Neuronal stem cell (in vitro differentiated cells): ENCODE measurements at regions not wholly inside any gene's neighbourhood (a gene's known extent, or its start where the extent isn't known, plus 50 kb on each side); places are given as distances from the start of the nearest gene placed in this dataset.

Experiments
- DNase-seq: peaks from one replicate; pipeline ENCODE4 v3.0.0-alpha.2; 2013; ENCODE audit warnings: low spot score
- H2AFZ ChIP-seq: one replicate; pipeline ENCODE4 v1.6.1; 2013; ENCODE audit warnings: mild to moderate bottlenecking, low read length, inconsistent platforms
- H2AK5ac ChIP-seq: 2 replicates; pipeline ENCODE4 v1.6.1; 2013; ENCODE audit warnings: low read depth, mild to moderate bottlenecking, inconsistent platforms, low read length, moderate library complexity, mixed read lengths
- H2BK120ac ChIP-seq: 2 replicates; pipeline ENCODE4 v1.6.1; 2013; ENCODE audit warnings: low read depth, mild to moderate bottlenecking, inconsistent platforms, low read length, moderate library complexity, mixed read lengths
- H2BK12ac ChIP-seq: one replicate; pipeline ENCODE4 v1.6.1; 2013; ENCODE audit warnings: low read length, inconsistent platforms
- H2BK15ac ChIP-seq: 2 replicates; pipeline ENCODE4 v1.6.1; 2013; ENCODE audit warnings: mild to moderate bottlenecking, low read length, inconsistent platforms, mixed read lengths
- H2BK5ac ChIP-seq: one replicate; pipeline ENCODE4 v1.6.1; 2013; ENCODE audit warnings: inconsistent platforms, mild to moderate bottlenecking, low read length, moderate library complexity
- H3K14ac ChIP-seq: one replicate; pipeline ENCODE4 v1.6.1; 2013; ENCODE audit warnings: low read length, inconsistent platforms
- H3K18ac ChIP-seq: 2 replicates; pipeline ENCODE4 v1.6.1; 2013; ENCODE audit warnings: low read length, inconsistent platforms
- H3K23ac ChIP-seq: 2 replicates; pipeline ENCODE4 v1.6.1; 2013; ENCODE audit warnings: low read depth, mild to moderate bottlenecking, mixed read lengths, low read length, inconsistent platforms; ENCODE audit not compliant: poor library complexity
- H3K27ac ChIP-seq: replicated peaks from 3 replicates; pipeline ENCODE4 v1.5.1; 2013; ENCODE audit warnings: low read length, inconsistent platforms
- H3K27me3 ChIP-seq, 3 experiments: 2 replicates each; pipeline ENCODE4 v1.6.1; 2013; ENCODE audit warnings: low read length in 3 of 3, mild to moderate bottlenecking in 2 of 3, inconsistent platforms in 1 of 3, low read depth in 1 of 3, mixed read lengths in 1 of 3, moderate library complexity in 1 of 3; ENCODE audit not compliant: control insufficient read depth in 3 of 3, insufficient read depth in 3 of 3
- H3K36me3 ChIP-seq, 2 donors: replicated peaks in 1 of 2; 2 replicates each; pipeline ENCODE4 v1.6.1; 2013; ENCODE audit warnings: low read length in 2 of 2; ENCODE audit not compliant: control insufficient read depth in 2 of 2, insufficient read depth in 2 of 2
- H3K4ac ChIP-seq: 2 replicates; pipeline ENCODE4 v1.6.1; 2013; ENCODE audit warnings: inconsistent platforms, mild to moderate bottlenecking, low read length, moderate library complexity
- H3K4me1 ChIP-seq, 2 donors: 1 replicate in 1 of 2; 2 replicates in 1 of 2; pipeline ENCODE4 v1.6.1; 2013; ENCODE audit warnings: low read length in 2 of 2, low read depth in 1 of 2; ENCODE audit not compliant: control insufficient read depth in 2 of 2, insufficient read depth in 1 of 2
- H3K4me2 ChIP-seq: one replicate; pipeline ENCODE4 v1.6.1; 2013; ENCODE audit warnings: mild to moderate bottlenecking, low read length, inconsistent platforms; ENCODE audit not compliant: insufficient read depth, poor library complexity, severe bottlenecking
- H3K4me3 ChIP-seq, 2 donors: 2 replicates each; pipeline ENCODE4 v1.5.1; 2013; ENCODE audit warnings: low read length in 2 of 2, mild to moderate bottlenecking in 2 of 2, inconsistent platforms in 1 of 2, moderate library complexity in 1 of 2
- H3K79me1 ChIP-seq: one replicate; pipeline ENCODE4 v1.6.1; 2013; ENCODE audit warnings: low read depth, mild to moderate bottlenecking, inconsistent platforms, low read length, moderate library complexity
- H3K9ac ChIP-seq: one replicate; pipeline ENCODE4 v1.6.1; 2013; ENCODE audit warnings: mild to moderate bottlenecking, low read depth, low read length, inconsistent platforms; ENCODE audit not compliant: poor library complexity
- H3K9me3 ChIP-seq, 2 donors: replicated peaks in 1 of 2; 2 replicates each; pipeline versions ENCODE3 to v1.6.1; 2013; ENCODE audit warnings: low read length in 2 of 2, mild to moderate bottlenecking in 2 of 2, inconsistent platforms in 1 of 2, low read depth in 1 of 2, mixed read lengths in 1 of 2, moderate library complexity in 1 of 2; ENCODE audit not compliant: control insufficient read depth in 2 of 2, insufficient read depth in 1 of 2
- H4K8ac ChIP-seq: one replicate; pipeline ENCODE4 v1.6.1; 2013; ENCODE audit warnings: low read depth, mild to moderate bottlenecking, inconsistent platforms, low read length, moderate library complexity
- H4K91ac ChIP-seq: one replicate; pipeline ENCODE4 v1.6.1; 2013; ENCODE audit warnings: low read length, low read depth, mild to moderate bottlenecking, inconsistent platforms; ENCODE audit not compliant: poor library complexity
- WGBS, 2 donors: extraction: QIAGEN DNeasy Blood & Tissue Kit; methylation state at CpG; one replicate each; pipeline ENCODE4 v1.1.7; 2013; ENCODE audit warnings: missing lambda C conversion rate in 2 of 2, mixed read lengths in 1 of 2; ENCODE audit not compliant: insufficient read length in 2 of 2, insufficient replicate concordance in 1 of 2; ENCODE audit errors: extremely low coverage in 2 of 2; 5-methylcytosine and 5-hydroxymethylcytosine counted together

- DNase-seq = no peak
- Histone ChIP-seq H3K4me1 (peaks cover 0 to 2% of the 10 kb centered on the region in 2 donors), H3K4me3 (no peak overlapping the region), H2AFZ (no peak overlapping the region), H3K27ac (no peak overlapping the region), H3K18ac (no peak overlapping the region), H3K27me3 (no peaks in the 10 kb centered on the region), H3K14ac (no peak overlapping the region), H4K8ac (no peak overlapping the region), H2BK120ac (no peak overlapping the region), H2BK5ac (no peak overlapping the region), H2AK5ac (no peak overlapping the region), H3K23ac (no peak overlapping the region), H3K9me3 (peaks cover 0 to 10% of the 10 kb centered on the region in 2 donors), H3K9ac (no peak overlapping the region), H2BK12ac (no peak overlapping the region), H2BK15ac (no peak overlapping the region), H3K4me2 (no peak overlapping the region), H4K91ac (no peak overlapping the region), H3K4ac (no peak overlapping the region), H3K79me1 (no peaks in the 10 kb centered on the region), H3K36me3 (peaks cover 12 to 19% of the 10 kb centered on the region in 2 donors)
- WGBS, 2 donors = no CpG with 5 or more reads among the region's 2 CpGs
Measured at GRCh38 chr17:21539146-21539545, 153.2 kb upstream of the KCNJ18 start.

GRCh38 chr17:21540502-21540901 is 151.8 kb upstream of the KCNJ18 start:
- peaks cover 0 to 10% of the 10 kb centered on the region in 2 donors for H3K9me3 ChIP-seq
- no peak overlapping the region for H2BK5ac ChIP-seq
- H3K79me1 ChIP-seq = no peaks in the 10 kb centered on the region
- no peak overlapping the region for H3K9ac ChIP-seq
- no peak overlapping the region for H3K4me3 ChIP-seq
- H3K4ac ChIP-seq = no peak overlapping the region
- no peak overlapping the region for H2AFZ ChIP-seq
- H2BK120ac ChIP-seq = no peak overlapping the region
- WGBS, 2 donors = no CpG with 5 or more reads among the region's 5 CpGs
- no peak overlapping the region for H4K91ac ChIP-seq
- H3K36me3 ChIP-seq = peaks cover 3 to 10% of the 10 kb centered on the region in 2 donors
- no peak overlapping the region for H3K4me2 ChIP-seq
- no peak overlapping the region for H3K27ac ChIP-seq
- H3K4me1 ChIP-seq = peaks cover 0 to 2% of the 10 kb centered on the region in 2 donors
- no peak overlapping the region for H3K23ac ChIP-seq
- DNase-seq = no peak
- H3K18ac ChIP-seq = no peak overlapping the region
- no peak overlapping the region for H3K14ac ChIP-seq
- no peak overlapping the region for H2BK12ac ChIP-seq
- no peaks in the 10 kb centered on the region for H3K27me3 ChIP-seq
- H2BK15ac ChIP-seq = no peak overlapping the region
- H4K8ac ChIP-seq = no peak overlapping the region
- no peak overlapping the region for H2AK5ac ChIP-seq

- H4K8ac ChIP-seq = no peak overlapping the region
Measured at GRCh38 chr17:21542070-21542469, 150.3 kb upstream of the KCNJ18 start.

GRCh38 chr17:21542991-21543390 is 149.3 kb upstream of the KCNJ18 start:
- no CpG with 5 or more reads among the region's 4 CpGs for WGBS, 2 donors

More at GRCh38 chr17:21542070-21542469, 150.3 kb upstream of the KCNJ18 start:
- Histone ChIP-seq H2BK15ac (no peak overlapping the region), H2AK5ac (no peak overlapping the region), H2BK12ac (no peak overlapping the region), H3K27me3 (no peaks in the 10 kb centered on the region), H3K4me1 (peaks cover 0 to 2% of the 10 kb centered on the region in 2 donors), H3K9me3 (peaks cover 0 to 10% of the 10 kb centered on the region in 2 donors), H3K4me2 (no peak overlapping the region), H3K36me3 (peaks cover 7 to 13% of the 10 kb centered on the region in 2 donors), H2BK5ac (no peak overlapping the region), H3K79me1 (no peaks in the 10 kb centered on the region), H3K9ac (no peak overlapping the region), H2BK120ac (no peak overlapping the region), H3K4ac (no peak overlapping the region), H4K91ac (no peak overlapping the region), H3K18ac (no peak overlapping the region), H3K14ac (no peak overlapping the region), H3K23ac (no peak overlapping the region), H3K27ac (no peak overlapping the region), H2AFZ (no peak overlapping the region), H3K4me3 (no peak overlapping the region)
- no peak for DNase-seq
- WGBS, 2 donors = no CpG with 5 or more reads among the region's 2 CpGs

More at GRCh38 chr17:21542991-21543390, 149.3 kb upstream of the KCNJ18 start:
- H2BK15ac ChIP-seq = no peak overlapping the region
- no peak overlapping the region for H3K27ac ChIP-seq
- H2AFZ ChIP-seq = no peak overlapping the region
- no peaks in the 10 kb centered on the region for H3K79me1 ChIP-seq
- no peak for DNase-seq
- H2BK12ac ChIP-seq = no peak overlapping the region
- no peak overlapping the region for H2BK120ac ChIP-seq
- H2BK5ac ChIP-seq = no peak overlapping the region
- H4K8ac ChIP-seq = no peak overlapping the region
- H3K9me3 ChIP-seq = peaks cover 0 to 10% of the 10 kb centered on the region in 2 donors
- no peak overlapping the region for H3K23ac ChIP-seq
- no peak overlapping the region for H3K18ac ChIP-seq
- no peak overlapping the region for H3K4me2 ChIP-seq
- no peak overlapping the region for H3K4me3 ChIP-seq
- H3K14ac ChIP-seq = no peak overlapping the region
- no peak overlapping the region for H4K91ac ChIP-seq
- peaks cover 0 to 2% of the 10 kb centered on the region in 2 donors for H3K4me1 ChIP-seq
- no peak overlapping the region for H2AK5ac ChIP-seq
- no peak overlapping the region for H3K4ac ChIP-seq
- peaks cover 7 to 13% of the 10 kb centered on the region in 2 donors for H3K36me3 ChIP-seq
- H3K9ac ChIP-seq = no peak overlapping the region
- no peaks in the 10 kb centered on the region for H3K27me3 ChIP-seq
